ENCODE measurements at regions not wholly inside any gene's neighbourhood (a gene's known extent, or its start where the extent isn't known, plus 50 kb on each side); places are given as distances from the start of the nearest gene placed in this dataset.

DNA sequence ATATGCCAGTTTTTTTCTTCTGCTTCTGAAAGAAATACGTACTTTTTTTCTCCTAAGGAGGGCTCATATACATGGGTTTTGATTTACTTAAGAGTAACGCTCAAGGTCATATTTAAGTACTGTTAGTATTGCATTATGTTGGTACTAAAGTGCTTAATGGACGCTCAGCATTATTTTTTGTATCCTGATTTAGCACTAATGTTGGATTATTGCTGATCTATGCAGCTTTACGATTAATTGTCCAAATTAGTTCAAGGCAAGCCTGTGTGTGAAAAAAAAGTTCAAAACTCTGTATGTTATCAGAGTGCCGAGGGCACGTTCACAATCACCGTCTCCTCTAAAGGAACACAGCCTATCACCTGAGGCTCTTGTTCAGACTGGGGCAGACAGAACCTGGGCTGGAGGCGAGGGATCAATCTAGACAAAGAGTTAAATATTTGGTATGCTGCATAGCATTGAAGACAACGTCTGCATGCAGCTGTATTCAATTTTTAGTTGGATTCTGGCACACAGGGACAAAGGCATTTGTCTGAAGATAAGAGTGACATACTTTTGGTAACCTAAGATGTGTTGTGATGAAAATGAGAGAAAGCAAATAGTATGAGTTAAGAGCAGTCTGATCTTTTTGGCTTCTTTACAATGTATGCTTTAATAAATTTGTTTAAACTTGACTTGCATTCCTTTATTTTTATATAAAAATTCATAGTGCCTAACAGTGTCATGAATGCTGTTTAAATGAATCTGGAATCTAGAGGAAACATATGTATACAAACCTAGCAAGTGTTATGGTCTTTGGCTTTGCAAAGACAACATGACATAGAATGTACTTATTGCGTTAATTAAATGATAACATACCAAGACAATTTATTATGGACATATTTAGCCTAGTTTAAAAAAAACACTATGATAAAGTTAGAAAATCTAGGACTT is 341.2 kb downstream of the SAMD5 start:
- Histone ChIP-seq H2BK15ac (replicated peaks; ENCODE audit: low read depth) (no peak overlapping the region), H2AK5ac (ENCODE audit: low read length) (no peak overlapping the region), H3K27ac (ENCODE audit: low read depth, low read length) (no peak overlapping the region), H3K79me1 (ENCODE audit: low read length) (no peaks in the 10 kb centered on the region), H3K27me3 (ENCODE audit: insufficient read depth, low read length, poor library complexity) (no peaks in the 10 kb centered on the region), H3K4me2 (ENCODE audit: low read length) (no peak overlapping the region), H4K8ac (ENCODE audit: low read depth, low read length) (no peak overlapping the region), H3K23ac (ENCODE audit: low read length) (no peak overlapping the region), H4K5ac (ENCODE audit: low read length) (no peak overlapping the region), H3K79me2 (ENCODE audit: control insufficient read depth, insufficient read depth, low read length) (no peaks in the 10 kb centered on the region), H3K4me1 (ENCODE audit: control insufficient read depth, low read depth, low read length) (no peaks in the 10 kb centered on the region), H3K4ac (ENCODE audit: low read depth, low read length) (no peak overlapping the region), H3K56ac (ENCODE audit: low read length) (no peak overlapping the region), H3K9ac (ENCODE audit: low read length) (no peak overlapping the region), H2BK5ac (ENCODE audit: low read length) (no peak overlapping the region), H2BK120ac (ENCODE audit: low read depth, low read length) (no peak overlapping the region), H3K4me3 (ENCODE audit: low read length) (no peak overlapping the region), H3K18ac (ENCODE audit: low read length) (no peak overlapping the region), H3K36me3 (ENCODE audit: control insufficient read depth, insufficient read depth, low read length) (no peaks in the 10 kb centered on the region)
- no CpG with 5 or more reads among the region's 10 CpGs for WGBS (ENCODE audit: extremely low coverage, insufficient coverage, low lambda C conversion rate)
- no peak for DNase-seq

DNA sequence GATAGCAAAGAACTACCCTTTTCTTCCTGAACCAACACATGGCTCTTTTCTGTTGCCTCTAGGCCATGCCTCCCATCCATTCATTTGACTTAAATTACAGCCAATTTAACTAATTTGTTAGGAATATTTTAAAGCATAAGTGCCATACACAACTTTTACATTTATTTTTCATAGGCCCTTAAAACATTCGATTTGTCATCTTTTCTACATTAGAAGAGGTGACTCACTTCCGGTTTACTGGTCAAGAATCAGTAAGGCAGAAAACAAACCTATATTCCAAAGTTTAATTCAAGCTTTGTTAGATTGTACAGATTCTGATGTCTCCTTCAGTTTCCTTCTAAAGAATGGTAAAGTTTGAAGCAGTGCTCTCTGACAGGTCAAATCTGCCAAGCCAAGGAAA is 344.3 kb downstream of the SAMD5 start:
- no CpG with 5 or more reads among the region's 2 CpGs for WGBS (ENCODE audit: extremely low coverage, insufficient coverage, low lambda C conversion rate)
- Histone ChIP-seq H3K4me3 (ENCODE audit: low read length) (no peak overlapping the region), H4K5ac (ENCODE audit: low read length) (no peak overlapping the region)

DNA sequence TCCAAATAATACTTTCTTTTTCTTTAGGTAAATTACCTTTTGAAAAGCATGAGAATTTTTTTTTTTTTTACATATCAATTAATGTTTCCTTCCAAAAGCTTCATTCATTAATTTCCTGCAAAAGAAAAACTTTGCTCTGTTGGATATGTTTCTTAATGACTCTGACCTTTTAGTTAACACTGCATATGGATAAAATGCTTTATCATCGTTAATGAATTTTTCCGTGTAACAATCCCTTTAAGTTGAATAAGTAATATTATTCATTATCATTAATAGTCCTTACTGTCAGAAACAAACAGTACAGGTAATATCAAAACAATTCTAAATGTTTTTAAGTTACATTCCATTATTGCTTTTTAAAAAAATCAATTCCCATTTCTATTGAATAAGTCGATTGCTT is 345.1 kb downstream of the SAMD5 start:
- H2BK5ac ChIP-seq (ENCODE audit: low read length), result no peak overlapping the region
- H3K18ac ChIP-seq (ENCODE audit: low read length), result no peak overlapping the region
- H4K8ac ChIP-seq (ENCODE audit: low read depth, low read length), result no peak overlapping the region
- H3K4me1 ChIP-seq (ENCODE audit: control insufficient read depth, low read depth, low read length), result no peaks in the 10 kb centered on the region
- H3K23ac ChIP-seq (ENCODE audit: low read length), result no peak overlapping the region
- no peak overlapping the region for H2BK120ac ChIP-seq (ENCODE audit: low read depth, low read length)
- H3K4me3 ChIP-seq (ENCODE audit: low read length), result no peak overlapping the region
- no peak overlapping the region for H3K4ac ChIP-seq (ENCODE audit: low read depth, low read length)
- no peak for DNase-seq
- no peak overlapping the region for H3K27ac ChIP-seq (ENCODE audit: low read depth, low read length)
- H3K9ac ChIP-seq (ENCODE audit: low read length), result no peak overlapping the region
- H3K4me2 ChIP-seq (ENCODE audit: low read length), result no peak overlapping the region
- no peak overlapping the region for H3K56ac ChIP-seq (ENCODE audit: low read length)
- no peak overlapping the region for H2AK5ac ChIP-seq (ENCODE audit: low read length)
- H3K79me2 ChIP-seq (ENCODE audit: control insufficient read depth, insufficient read depth, low read length), result no peaks in the 10 kb centered on the region
- H4K5ac ChIP-seq (ENCODE audit: low read length), result no peak overlapping the region
- H3K79me1 ChIP-seq (ENCODE audit: low read length), result no peaks in the 10 kb centered on the region
- H3K27me3 ChIP-seq (ENCODE audit: insufficient read depth, low read length, poor library complexity), result no peaks in the 10 kb centered on the region
- H2BK15ac ChIP-seq (replicated peaks; ENCODE audit: low read depth), result no peak overlapping the region
- H3K36me3 ChIP-seq (ENCODE audit: control insufficient read depth, insufficient read depth, low read length), result no peaks in the 10 kb centered on the region
- no CpG with 5 or more reads among the region's 3 CpGs for WGBS (ENCODE audit: extremely low coverage, insufficient coverage, low lambda C conversion rate)

More for the DNA sequence above, 344.3 kb downstream of the SAMD5 start:
- H3K36me3 ChIP-seq (ENCODE audit: control insufficient read depth, insufficient read depth, low read length), result no peaks in the 10 kb centered on the region
- H3K79me1 ChIP-seq (ENCODE audit: low read length), result no peaks in the 10 kb centered on the region
- H4K8ac ChIP-seq (ENCODE audit: low read depth, low read length), result no peak overlapping the region
- H3K79me2 ChIP-seq (ENCODE audit: control insufficient read depth, insufficient read depth, low read length), result no peaks in the 10 kb centered on the region
- H3K9ac ChIP-seq (ENCODE audit: low read length), result no peak overlapping the region
- H3K56ac ChIP-seq (ENCODE audit: low read length), result no peak overlapping the region
- no peak overlapping the region for H2AK5ac ChIP-seq (ENCODE audit: low read length)
- H3K4ac ChIP-seq (ENCODE audit: low read depth, low read length), result no peak overlapping the region
- H2BK5ac ChIP-seq (ENCODE audit: low read length), result no peak overlapping the region
- H3K23ac ChIP-seq (ENCODE audit: low read length), result no peak overlapping the region
- no peak overlapping the region for H2BK15ac ChIP-seq (replicated peaks; ENCODE audit: low read depth)
- no peak overlapping the region for H3K4me2 ChIP-seq (ENCODE audit: low read length)
- no peak overlapping the region for H3K27ac ChIP-seq (ENCODE audit: low read depth, low read length)
- no peak overlapping the region for H3K18ac ChIP-seq (ENCODE audit: low read length)
- no peaks in the 10 kb centered on the region for H3K4me1 ChIP-seq (ENCODE audit: control insufficient read depth, low read depth, low read length)
- H3K27me3 ChIP-seq (ENCODE audit: insufficient read depth, low read length, poor library complexity), result no peaks in the 10 kb centered on the region
- H2BK120ac ChIP-seq (ENCODE audit: low read depth, low read length), result no peak overlapping the region
- no peak for DNase-seq

DNA sequence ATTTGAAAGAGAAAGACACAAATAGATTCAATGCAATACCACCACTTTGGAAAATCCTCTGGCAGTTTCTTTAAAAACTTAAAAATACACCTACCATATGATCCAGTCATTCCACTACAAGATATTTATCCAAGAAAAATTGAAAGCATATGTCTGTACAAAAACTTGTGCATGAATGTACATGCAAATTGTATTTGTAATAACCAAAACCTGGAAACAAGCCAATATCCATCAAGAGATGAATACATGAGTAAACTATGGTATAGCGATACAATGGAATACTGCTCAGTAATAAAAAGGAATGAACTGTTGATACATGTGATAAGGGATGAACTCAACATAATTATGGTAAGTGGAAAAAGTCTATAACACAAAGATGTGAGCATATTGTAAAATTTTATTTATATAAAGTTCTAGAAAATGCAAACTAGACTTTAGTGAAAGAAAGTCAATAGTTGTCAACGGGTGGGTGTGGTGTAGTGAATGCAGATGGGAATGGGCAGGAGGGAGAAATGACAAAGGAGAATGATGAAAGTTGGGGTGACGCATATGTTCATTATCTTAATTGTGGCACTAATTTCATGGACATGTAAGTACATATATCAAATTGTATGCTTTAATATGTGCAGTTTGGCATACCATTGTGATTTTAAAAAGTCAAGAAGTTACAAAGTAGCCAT is 347.5 kb downstream of the SAMD5 start:
- Histone ChIP-seq H4K5ac (ENCODE audit: low read length) (no peak overlapping the region), H3K27ac (ENCODE audit: low read depth, low read length) (no peak overlapping the region), H3K4me3 (ENCODE audit: low read length) (no peak overlapping the region), H3K79me2 (ENCODE audit: control insufficient read depth, insufficient read depth, low read length) (no peaks in the 10 kb centered on the region), H2BK120ac (ENCODE audit: low read depth, low read length) (no peak overlapping the region), H3K56ac (ENCODE audit: low read length) (no peak overlapping the region), H2BK15ac (replicated peaks; ENCODE audit: low read depth) (no peak overlapping the region), H2BK5ac (ENCODE audit: low read length) (no peak overlapping the region), H3K4ac (ENCODE audit: low read depth, low read length) (no peak overlapping the region), H3K23ac (ENCODE audit: low read length) (no peak overlapping the region), H3K9ac (ENCODE audit: low read length) (no peak overlapping the region), H2AK5ac (ENCODE audit: low read length) (no peak overlapping the region), H3K4me1 (ENCODE audit: control insufficient read depth, low read depth, low read length) (no peaks in the 10 kb centered on the region), H4K8ac (ENCODE audit: low read depth, low read length) (no peak overlapping the region), H3K4me2 (ENCODE audit: low read length) (no peak overlapping the region), H3K18ac (ENCODE audit: low read length) (no peak overlapping the region), H3K27me3 (ENCODE audit: insufficient read depth, low read length, poor library complexity) (no peaks in the 10 kb centered on the region), H3K79me1 (ENCODE audit: low read length) (no peaks in the 10 kb centered on the region), H3K36me3 (ENCODE audit: control insufficient read depth, insufficient read depth, low read length) (no peaks in the 10 kb centered on the region)
- no peak for DNase-seq
- WGBS (ENCODE audit: extremely low coverage, insufficient coverage, low lambda C conversion rate), result no CpG with 5 or more reads among the region's 3 CpGs

DNA sequence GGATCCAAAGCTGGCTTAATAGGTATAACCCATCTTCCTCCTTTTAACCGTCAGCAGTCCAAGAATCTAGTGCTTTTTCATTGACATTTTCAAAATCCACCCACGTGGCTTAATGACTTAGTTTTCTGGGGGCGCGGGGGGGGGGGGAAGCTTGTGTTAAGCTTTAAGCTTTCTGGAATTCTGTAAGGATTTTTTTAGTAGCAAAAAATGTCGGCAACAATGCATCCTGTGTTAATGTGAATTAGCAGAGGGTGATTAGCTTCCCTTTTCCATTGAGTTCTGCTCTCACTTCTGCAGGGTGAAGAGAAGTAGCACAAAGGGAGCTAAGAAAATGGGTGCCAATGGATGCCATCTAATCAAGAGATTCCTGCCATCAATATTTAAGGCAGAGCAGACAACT is 348.2 kb downstream of the SAMD5 start:
- no peaks in the 10 kb centered on the region for H3K4me1 ChIP-seq (ENCODE audit: control insufficient read depth, low read depth, low read length)
- H2BK15ac ChIP-seq (replicated peaks; ENCODE audit: low read depth), result no peak overlapping the region
- H3K27ac ChIP-seq (ENCODE audit: low read depth, low read length), result no peak overlapping the region
- H3K36me3 ChIP-seq (ENCODE audit: control insufficient read depth, insufficient read depth, low read length), result no peaks in the 10 kb centered on the region
- H3K4me3 ChIP-seq (ENCODE audit: low read length), result no peak overlapping the region
- no peak overlapping the region for H3K4ac ChIP-seq (ENCODE audit: low read depth, low read length)
- no peak overlapping the region for H3K23ac ChIP-seq (ENCODE audit: low read length)
- no CpG with 5 or more reads among the region's 5 CpGs for WGBS (ENCODE audit: extremely low coverage, insufficient coverage, low lambda C conversion rate)
- H3K18ac ChIP-seq (ENCODE audit: low read length), result no peak overlapping the region
- no peak overlapping the region for H4K8ac ChIP-seq (ENCODE audit: low read depth, low read length)
- H2BK5ac ChIP-seq (ENCODE audit: low read length), result no peak overlapping the region
- no peaks in the 10 kb centered on the region for H3K27me3 ChIP-seq (ENCODE audit: insufficient read depth, low read length, poor library complexity)
- H3K56ac ChIP-seq (ENCODE audit: low read length), result no peak overlapping the region
- no peak for DNase-seq
- H3K9ac ChIP-seq (ENCODE audit: low read length), result no peak overlapping the region
- H3K4me2 ChIP-seq (ENCODE audit: low read length), result no peak overlapping the region
- no peak overlapping the region for H4K5ac ChIP-seq (ENCODE audit: low read length)
- no peak overlapping the region for H2AK5ac ChIP-seq (ENCODE audit: low read length)
- no peaks in the 10 kb centered on the region for H3K79me2 ChIP-seq (ENCODE audit: control insufficient read depth, insufficient read depth, low read length)
- no peak overlapping the region for H2BK120ac ChIP-seq (ENCODE audit: low read depth, low read length)
- H3K79me1 ChIP-seq (ENCODE audit: low read length), result no peaks in the 10 kb centered on the region
